Left lung (tissue), 4 donors: ENCODE measurements at regions not wholly inside any gene's neighbourhood (a gene's known extent, or its start where the extent isn't known, plus 50 kb on each side); places are given as distances from the start of the nearest gene placed in this dataset.

ENCODE experiments used
- ATAC-seq: fragments of 200-7000 bp; cut with Tn5 transposase; one replicate; pipeline ENCODE4 v1.9.1; 2020; ENCODE audit warnings: moderate library complexity
- DNase-seq, 4 donors: peaks; one replicate each; pipeline ENCODE4 v3.0.0-alpha.2; 2013 to 2020
- H3K27ac ChIP-seq, 2 donors: fragments of 200-600 bp; sonication (generic) in 1 of 2; one replicate each; pipeline versions ENCODE4 v1.5.0 to v1.8.0; 2020 to 2021
- H3K27me3 ChIP-seq, 2 donors: fragments of 200-600 bp; sonication (generic) in 1 of 2; one replicate each; pipeline versions ENCODE4 v1.5.0 to v1.8.0; 2020 to 2021
- H3K36me3 ChIP-seq, 2 donors: fragments of 200-600 bp; sonication (generic) in 1 of 2; one replicate each; pipeline versions ENCODE4 v1.5.0 to v1.8.0; 2020 to 2021
- H3K4me1 ChIP-seq, 2 donors: fragments of 200-600 bp; one replicate each; pipeline ENCODE4 v1.8.0; 2021
- H3K4me3 ChIP-seq, 2 donors: fragments of 200-600 bp; sonication (generic) in 1 of 2; one replicate each; pipeline versions ENCODE4 v1.5.0 to v1.8.0; 2020 to 2021; ENCODE audit warnings: mild to moderate bottlenecking in 1 of 2
- H3K9me3 ChIP-seq, 2 donors: fragments of 200-600 bp; sonication (generic) in 1 of 2; one replicate each; pipeline versions ENCODE4 v1.5.0 to v1.8.0; 2020 to 2021
- intact Hi-C, 2 donors: fragments of 100-400 bp; cut with DNase I; formaldehyde crosslinking; loops; one replicate each; pipeline versions ENCODE4 v1.11.2 to v1.14.2; 2022
- TF ChIP-seq, protein P1 (sequence below), 2 donors: fragments of 200-600 bp; sonication (generic) in 1 of 2; IDR thresholded peaks; one replicate each; pipeline versions ENCODE4 v1.5.0 to v1.8.0; 2021; ENCODE audit warnings: antibody characterized with exemption in 2 of 2
- donor health status: DM: no; HTN: yes; CAD: no.
- donor health status: DM: no; HTN: no; CAD: no.

DNA sequence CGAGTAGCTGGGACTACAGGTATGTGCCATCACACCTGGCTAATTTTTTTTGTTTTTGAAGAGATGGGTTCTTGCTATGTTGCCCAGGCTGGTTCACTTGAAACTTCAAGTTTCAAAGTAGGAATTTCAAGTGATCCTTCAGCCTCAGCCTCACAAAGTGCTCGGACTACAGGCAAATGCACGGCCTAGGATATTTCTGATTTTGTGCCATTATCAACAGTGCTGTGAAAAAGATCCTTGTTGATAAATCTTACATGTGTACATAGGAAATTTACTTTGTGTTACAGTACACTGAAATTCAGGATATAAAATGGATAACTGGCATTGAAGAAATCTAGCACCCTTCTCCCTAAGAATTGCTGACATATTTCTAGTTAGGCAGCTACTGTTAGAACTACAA is 184.6 kb upstream of the PRDM1 start:
- intact Hi-C loops = no loop called here
- Histone ChIP-seq H3K9me3 (no peaks in the 10 kb centered on the region), H3K4me1 (peaks cover 0 to 11% of the 10 kb centered on the region in 2 donors), H3K27ac (no peak overlapping the region), H3K4me3 (no peak overlapping the region), H3K27me3 (no peaks in the 10 kb centered on the region), H3K36me3 (no peaks in the 10 kb centered on the region)
- DNase-seq = peak in 1 of 4 donors; percentile 40
- peak; percentile 83 for ATAC-seq
- TF ChIP-seq, protein P1, sequence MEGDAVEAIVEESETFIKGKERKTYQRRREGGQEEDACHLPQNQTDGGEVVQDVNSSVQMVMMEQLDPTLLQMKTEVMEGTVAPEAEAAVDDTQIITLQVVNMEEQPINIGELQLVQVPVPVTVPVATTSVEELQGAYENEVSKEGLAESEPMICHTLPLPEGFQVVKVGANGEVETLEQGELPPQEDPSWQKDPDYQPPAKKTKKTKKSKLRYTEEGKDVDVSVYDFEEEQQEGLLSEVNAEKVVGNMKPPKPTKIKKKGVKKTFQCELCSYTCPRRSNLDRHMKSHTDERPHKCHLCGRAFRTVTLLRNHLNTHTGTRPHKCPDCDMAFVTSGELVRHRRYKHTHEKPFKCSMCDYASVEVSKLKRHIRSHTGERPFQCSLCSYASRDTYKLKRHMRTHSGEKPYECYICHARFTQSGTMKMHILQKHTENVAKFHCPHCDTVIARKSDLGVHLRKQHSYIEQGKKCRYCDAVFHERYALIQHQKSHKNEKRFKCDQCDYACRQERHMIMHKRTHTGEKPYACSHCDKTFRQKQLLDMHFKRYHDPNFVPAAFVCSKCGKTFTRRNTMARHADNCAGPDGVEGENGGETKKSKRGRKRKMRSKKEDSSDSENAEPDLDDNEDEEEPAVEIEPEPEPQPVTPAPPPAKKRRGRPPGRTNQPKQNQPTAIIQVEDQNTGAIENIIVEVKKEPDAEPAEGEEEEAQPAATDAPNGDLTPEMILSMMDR (IDR thresholded peaks at IDR 0.05) = no peak

DNA sequence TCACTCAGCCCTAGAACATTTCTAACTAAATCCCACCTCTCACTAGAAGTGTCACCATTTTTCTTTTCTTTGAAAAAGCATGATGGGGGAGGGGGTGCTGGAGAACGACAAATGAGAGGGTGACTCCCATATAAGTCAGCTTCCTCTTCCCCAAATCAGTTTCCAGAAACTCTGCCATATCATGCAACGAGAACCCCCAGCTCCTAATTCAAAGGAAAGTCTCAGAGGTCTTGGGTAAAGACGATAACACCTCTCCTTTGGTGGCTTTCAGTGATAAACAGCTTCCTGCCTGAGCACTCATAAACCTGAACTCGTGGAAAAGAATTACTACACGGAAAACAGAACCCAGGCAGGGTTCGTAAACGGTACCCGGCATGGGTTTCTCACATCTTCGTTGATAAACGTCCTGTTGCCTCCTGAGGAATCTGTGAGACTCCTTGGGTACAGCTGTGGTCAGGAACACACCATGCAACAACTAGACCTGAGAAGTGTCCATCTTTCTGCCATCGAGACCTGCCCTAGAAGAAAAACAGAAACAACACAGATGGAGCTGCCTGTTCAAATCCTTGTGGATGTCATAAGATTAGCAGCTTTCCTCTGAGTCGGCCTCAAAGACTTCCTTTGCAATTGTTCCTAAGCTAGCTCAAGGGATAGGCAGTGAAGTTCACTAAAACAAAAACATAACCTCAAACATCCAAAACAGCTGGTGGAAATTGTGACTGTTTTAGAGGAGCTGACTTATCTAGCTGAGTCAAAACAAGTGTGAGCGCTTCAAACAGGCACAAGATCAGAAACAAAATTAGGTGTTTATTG is 185.8 kb upstream of the PRDM1 start:
- peak; percentile 9 for ATAC-seq
- intact Hi-C loops = no loop called here
- TF ChIP-seq, protein P1 (IDR thresholded peaks at IDR 0.05) = no peak
- H3K27me3 ChIP-seq = no peaks in the 10 kb centered on the region
- no peaks in the 10 kb centered on the region for H3K36me3 ChIP-seq
- H3K4me1 ChIP-seq = peaks cover 0 to 11% of the 10 kb centered on the region in 2 donors
- no peak for DNase-seq
- H3K9me3 ChIP-seq = no peaks in the 10 kb centered on the region
- H3K4me3 ChIP-seq = peak overlapping the region in 1 of 2 donors; percentile 7
- H3K27ac ChIP-seq = peak overlapping the region in 1 of 2 donors; percentile 55

DNA sequence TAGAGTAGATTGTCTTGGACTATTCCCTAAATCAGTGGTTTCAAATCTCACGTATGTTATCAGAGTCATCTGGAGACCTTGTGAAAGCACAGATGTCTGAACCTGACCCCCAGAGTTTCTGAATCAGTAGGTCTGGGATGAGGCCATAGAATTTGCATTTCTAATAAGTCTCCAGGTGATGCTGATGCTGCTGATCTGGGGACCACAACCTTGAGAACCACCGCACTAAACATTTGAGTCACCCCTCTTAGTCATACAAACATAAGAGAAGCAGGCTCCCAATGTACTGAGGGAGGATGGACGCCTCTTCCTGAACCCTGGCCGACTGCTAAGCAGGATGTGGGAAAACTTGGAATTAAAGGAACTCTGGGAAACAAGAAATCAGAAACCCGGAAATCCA is 187.8 kb upstream of the PRDM1 start:
- DNase-seq (no peak), ATAC-seq (no peak)
- TF ChIP-seq, protein P1 (IDR thresholded peaks at IDR 0.05) = no peak
- Histone ChIP-seq H3K27ac (no peak overlapping the region), H3K27me3 (no peaks in the 10 kb centered on the region), H3K9me3 (no peaks in the 10 kb centered on the region), H3K36me3 (no peaks in the 10 kb centered on the region), H3K4me3 (no peak overlapping the region), H3K4me1 (peaks cover 0 to 13% of the 10 kb centered on the region in 2 donors)
- intact Hi-C loops = no loop called here

DNA sequence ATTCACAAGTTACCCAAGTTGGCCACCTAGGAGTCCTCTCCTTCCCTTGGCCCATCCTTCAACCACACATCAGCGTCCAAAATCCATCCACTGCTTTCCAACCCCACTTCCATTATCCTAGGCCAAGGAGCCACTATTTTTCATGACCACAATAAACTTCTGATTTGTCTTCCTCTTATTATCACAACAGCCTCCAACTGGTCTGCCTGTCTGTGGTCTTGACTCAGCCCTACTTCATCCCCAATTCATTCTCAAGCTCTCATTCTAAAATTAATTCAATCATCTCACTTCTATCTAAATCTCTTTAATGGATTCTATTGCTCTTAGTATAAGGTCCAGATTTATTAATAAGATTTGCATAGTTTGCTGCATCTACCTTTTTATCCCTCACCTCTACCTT is 189.0 kb upstream of the PRDM1 start:
- DNase-seq (no peak), ATAC-seq (no peak)
- H3K27ac ChIP-seq = no peak overlapping the region
- no peaks in the 10 kb centered on the region for H3K9me3 ChIP-seq
- TF ChIP-seq, protein P1 (IDR thresholded peaks at IDR 0.05) = no peak
- intact Hi-C loops = no loop called here
- no peaks in the 10 kb centered on the region for H3K27me3 ChIP-seq
- no peaks in the 10 kb centered on the region for H3K36me3 ChIP-seq
- H3K4me3 ChIP-seq = no peak overlapping the region
- H3K4me1 ChIP-seq = peaks cover 0 to 13% of the 10 kb centered on the region in 2 donors

DNA sequence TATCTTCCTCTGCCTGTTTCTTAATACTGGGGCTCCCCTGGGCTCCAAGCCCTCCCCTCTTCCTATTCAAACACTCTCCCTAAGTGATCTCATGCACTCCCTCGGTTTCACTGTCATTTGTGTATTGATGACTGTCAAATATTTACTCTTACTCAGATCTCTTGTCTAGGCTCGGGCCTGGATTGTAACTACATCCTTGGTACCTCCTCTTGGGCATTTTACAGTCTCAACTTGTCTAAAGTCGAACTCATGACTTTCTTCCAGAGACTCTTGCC is 189.4 kb upstream of the PRDM1 start:
- no peaks in the 10 kb centered on the region for H3K36me3 ChIP-seq
- H3K9me3 ChIP-seq = no peaks in the 10 kb centered on the region
- H3K4me3 ChIP-seq = no peak overlapping the region
- TF ChIP-seq, protein P1 (IDR thresholded peaks at IDR 0.05) = no peak
- H3K4me1 ChIP-seq = peaks cover 0 to 13% of the 10 kb centered on the region in 2 donors
- no peak for ATAC-seq
- intact Hi-C loops = no loop called here
- no peaks in the 10 kb centered on the region for H3K27me3 ChIP-seq
- no peak overlapping the region for H3K27ac ChIP-seq
- DNase-seq = no peak
